GM19328 (cell line): ENCODE measurements at regions not wholly inside any gene's neighbourhood (a gene's known extent, or its start where the extent isn't known, plus 50 kb on each side); places are given as distances from the start of the nearest gene placed in this dataset.

ENCODE experiments used
- ATAC-seq: cut with Tn5 transposase; IDR thresholded peaks from one replicate; pipeline ENCODE4 v1.9.1; 2021; ENCODE audit warnings: mild to moderate bottlenecking, moderate library complexity; ENCODE audit not compliant: unreplicated experiment

- no peak for ATAC-seq
These were observed 519.1 kb downstream of the IQCM start for GRCh38 chr4:149296503-149296902.

GRCh38 chr4:149296084-149296483 is 519.6 kb downstream of the IQCM start:
- ATAC-seq: no peak

- no peak for ATAC-seq
These were observed 521.0 kb downstream of the IQCM start for GRCh38 chr4:149294601-149295000.

DNA sequence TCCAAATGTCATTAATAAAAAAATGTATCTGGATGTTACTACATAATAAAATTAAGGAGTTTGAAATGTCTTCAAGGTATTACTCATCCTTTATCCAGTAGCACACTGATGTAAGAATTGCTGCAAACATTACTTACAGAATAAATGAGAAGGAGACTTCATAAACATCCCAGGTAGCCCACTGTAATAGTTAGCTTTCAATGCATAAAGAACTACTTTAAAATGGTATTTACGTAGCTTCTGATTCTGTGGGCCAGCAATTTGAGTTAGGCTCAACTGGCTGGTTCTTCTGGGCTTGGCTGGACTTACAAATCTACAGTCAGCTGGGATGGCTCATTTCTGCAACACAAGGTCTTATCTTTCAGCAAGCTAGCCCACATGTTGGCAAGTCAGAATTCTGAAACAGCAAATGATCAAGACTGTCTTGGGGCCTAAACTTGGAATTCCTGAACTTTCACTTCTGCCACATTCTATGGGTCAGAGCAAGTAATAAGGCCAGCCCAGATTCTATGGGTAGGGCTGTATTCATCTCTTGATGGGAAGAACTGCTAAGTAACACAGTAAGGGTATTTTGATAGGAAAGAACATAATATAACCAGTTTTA is 522.5 kb downstream of the IQCM start:
- ATAC-seq: no peak

GRCh38 chr4:149292425-149293007 is 523.1 kb downstream of the IQCM start:
- no peak for ATAC-seq

GRCh38 chr4:149291463-149291862 is 524.2 kb downstream of the IQCM start:
- ATAC-seq: no peak

DNA sequence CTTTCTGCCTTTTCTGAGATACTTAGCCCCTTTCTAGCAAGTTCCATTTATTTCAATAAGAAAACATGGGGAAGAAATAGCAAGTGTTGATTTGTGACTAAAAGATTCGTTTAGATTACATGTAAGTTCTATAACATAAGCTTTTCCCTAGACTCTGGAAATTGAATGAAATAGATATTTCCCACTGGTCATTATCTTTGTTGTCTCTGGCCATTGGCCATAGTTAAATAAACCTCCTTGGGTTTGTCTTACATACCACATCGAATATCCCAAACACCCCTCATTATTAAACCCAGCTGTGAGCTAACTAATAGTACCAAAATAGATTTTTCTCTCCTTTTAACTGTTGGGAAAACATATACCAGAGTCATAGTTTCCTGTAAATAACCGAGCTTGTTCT is 534.8 kb downstream of the IQCM start:
- ATAC-seq: no peak

GRCh38 chr4:149279776-149280175 is 535.9 kb downstream of the IQCM start:
- ATAC-seq: no peak

- no peak for ATAC-seq
These were observed 536.3 kb downstream of the IQCM start for GRCh38 chr4:149279331-149279730.

DNA sequence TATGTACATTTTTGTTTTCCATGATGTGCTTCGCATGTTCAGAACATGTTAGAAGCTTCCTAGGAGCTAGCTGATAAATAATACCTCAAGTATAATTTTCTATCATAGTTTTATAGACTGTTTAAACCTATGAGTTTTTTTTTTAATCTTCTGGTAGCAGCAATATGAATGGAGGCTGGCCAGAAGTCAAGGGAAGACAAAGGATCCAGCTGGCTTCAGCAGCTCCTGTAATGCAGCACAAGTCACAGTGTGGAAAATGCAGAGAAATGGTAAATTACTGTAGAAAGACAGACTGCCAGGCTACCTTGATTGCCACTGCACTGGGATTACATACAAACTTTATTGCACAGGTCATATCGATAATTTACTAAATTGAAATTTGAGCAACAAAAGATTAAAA is 537.9 kb downstream of the IQCM start:
- ATAC-seq: no peak

GRCh38 chr4:149269835-149270234 is 545.8 kb downstream of the IQCM start:
- ATAC-seq: no peak

DNA sequence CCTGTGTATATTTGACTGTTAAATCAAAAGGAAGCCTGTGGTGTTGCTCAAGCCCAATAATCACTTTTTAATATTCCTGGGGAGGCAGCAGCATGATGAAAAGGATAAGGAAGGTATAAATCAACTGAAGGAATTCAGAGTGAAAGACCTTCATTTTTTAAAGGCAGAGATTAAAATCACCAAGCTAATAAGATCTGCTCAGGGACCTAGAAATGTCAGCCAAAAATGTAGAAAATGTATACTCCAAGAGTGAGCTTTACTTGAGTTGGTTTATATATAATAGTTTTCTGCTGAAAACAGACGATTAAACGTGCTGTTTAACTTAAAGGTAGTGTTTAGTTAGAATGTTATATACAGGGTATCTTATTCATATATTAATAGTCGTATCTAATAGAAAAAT is 549.3 kb downstream of the IQCM start:
- no peak for ATAC-seq

DNA sequence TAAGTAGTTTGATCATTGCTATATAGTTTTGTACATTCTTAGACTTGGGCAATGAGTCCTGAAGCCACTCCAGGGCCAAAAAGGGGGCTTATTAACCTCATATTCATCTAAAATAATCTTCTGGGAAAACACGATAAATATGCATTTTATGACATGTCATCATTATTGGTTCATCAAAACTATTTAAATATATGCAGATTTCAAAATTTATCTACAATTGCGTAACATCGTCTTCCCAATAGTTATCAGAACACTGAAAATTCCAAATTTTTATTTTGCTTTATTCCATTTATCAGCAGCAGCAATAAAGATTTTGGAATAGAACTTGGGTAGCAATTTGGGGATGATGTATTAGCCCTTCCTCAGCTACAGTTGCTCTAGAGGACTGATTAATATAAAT is 550.0 kb downstream of the IQCM start:
- ATAC-seq: no peak

GRCh38 chr4:149264093-149264733 is 551.4 kb downstream of the IQCM start:
- ATAC-seq: peak; percentile 89

DNA sequence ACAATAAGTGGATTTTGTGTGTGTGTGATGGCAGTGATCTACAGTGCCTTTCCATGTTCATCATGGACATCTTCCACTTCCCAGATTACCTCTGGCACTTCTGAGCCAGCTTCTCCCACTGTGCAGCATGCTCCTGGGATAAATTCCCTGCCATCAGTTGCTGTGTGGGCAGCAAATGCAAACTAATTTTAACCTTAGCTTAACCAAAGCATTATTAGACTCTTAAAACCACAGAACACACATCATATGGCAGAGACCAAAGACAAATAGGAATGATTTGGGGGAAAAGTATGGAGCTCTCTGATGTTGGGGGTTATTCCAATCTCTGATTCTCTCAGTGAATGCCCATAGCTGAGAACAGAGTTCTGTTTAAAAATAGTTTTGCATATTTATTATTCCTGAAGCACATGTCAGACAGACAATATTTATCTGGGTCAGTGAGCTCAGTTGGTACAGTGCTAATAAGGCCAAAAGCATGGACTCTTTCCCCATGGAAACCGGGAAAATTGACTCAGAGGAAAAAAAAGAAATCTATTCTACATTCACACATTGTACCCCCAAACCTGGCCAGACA is 567.4 kb downstream of the IQCM start:
- ATAC-seq: no peak

DNA sequence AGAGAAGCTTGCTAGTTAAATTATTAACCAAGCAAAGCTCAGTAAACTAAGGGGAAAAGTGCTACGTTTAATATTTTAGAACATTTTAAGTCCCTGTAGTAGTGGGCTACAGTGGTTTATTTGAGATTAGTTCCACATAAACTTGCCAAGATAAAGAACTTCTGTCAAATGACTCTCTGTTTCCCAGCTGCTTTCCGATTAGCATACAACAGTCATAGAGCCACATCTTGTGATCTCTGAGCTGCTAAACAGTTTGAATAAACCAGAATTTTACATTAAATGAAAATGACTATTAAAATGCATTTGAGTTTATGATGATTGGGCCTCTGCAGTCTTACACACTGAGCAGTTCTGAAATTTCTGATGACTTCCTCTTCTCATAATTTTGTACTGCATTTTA is 568.5 kb downstream of the IQCM start:
- no peak for ATAC-seq

GRCh38 chr4:149245333-149245732 is 570.3 kb downstream of the IQCM start:
- ATAC-seq: no peak

DNA sequence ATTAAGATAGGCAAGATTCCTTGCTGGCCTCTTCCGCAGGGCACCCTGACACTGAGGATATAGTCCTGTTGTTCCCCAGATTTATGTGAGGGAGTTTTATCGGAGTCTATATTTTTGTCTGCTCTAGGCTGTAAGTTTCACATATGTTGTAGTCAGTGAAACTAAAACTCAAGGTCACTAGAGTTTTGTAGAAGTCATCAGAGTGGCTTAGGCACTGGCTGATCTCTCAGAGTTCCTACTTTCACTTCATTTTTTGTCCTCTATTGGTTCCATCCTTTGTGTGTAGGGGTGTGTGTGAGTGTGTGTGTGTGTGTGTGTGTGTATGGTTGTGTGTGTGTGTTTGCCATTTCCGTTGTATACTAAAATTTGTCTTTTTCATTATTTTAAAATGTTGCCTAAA is 577.5 kb downstream of the IQCM start:
- ATAC-seq: no peak

DNA sequence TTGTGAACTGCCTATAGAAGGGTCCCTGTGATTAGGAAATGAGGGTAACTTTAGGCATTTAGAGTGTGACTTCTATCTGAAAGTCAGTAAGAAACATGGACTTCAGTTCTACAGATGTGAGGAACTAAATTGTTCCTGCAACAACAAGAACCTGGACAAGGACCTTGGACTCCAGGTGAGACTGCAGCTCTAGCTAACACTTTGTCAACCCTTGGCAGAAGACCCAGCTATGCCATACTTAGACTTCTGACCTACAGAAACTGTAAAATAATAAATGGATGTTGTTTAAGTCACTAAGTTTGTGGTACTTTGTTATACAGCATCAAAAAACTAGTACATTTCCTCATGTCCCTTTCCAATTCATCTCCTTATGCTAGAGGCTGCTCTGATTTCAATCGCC is 580.8 kb downstream of the IQCM start:
- ATAC-seq: no peak

DNA sequence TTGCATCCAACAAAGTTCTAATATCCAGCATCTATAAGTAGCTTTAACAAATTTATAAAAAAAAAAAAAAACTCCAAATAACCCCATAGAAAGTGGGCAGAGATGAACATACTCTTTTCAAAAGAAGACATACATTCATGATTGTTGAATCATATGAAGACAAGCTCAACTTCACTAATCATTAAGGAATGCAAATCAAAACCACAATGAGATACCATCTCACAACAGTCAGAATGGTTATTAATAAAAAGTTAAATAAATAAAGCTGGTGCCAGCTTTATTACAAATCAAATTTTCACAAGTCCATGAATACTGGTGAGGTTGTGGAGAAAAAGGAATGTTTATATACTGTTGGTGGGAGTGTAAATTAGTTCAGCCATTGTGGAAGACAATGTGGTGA is 592.0 kb downstream of the IQCM start:
- ATAC-seq: no peak

DNA sequence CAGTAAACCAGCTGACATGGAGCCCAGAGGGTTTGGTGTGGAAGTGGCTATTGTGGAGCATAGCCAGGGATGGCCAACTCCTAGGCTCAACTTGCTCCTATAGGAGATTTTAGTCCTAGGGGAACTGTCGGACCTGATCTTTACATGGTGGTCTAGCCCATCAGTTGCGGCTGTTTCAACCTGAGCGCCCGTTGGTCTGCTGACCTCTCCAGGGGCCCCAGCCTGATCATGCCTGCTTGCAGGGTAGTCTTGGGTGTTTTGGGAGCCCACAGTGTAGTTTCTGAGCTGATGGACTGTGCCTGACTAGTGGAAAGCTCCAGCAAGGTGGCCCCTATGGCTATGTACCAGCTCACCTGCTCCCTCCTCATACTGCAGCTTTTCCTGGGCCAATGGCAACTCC is 597.0 kb downstream of the IQCM start:
- ATAC-seq: no peak

DNA sequence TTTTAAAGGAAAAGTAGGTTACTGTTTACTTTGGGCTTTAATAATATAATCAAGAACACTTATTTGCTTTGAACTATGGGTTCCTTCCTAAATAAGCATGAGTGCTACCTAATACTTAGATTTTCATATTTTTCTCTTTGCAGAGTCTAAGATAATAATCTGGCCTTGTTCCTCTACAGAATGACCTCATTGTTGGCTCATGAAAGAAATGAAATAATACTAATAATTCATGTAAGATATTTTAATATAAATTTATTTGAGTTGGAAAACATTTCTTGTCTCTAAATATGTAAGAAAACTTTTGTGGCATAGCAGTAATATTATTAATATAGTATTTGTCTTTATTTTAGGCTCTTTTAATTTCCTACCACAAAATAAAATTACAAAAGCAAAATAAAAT is 601.3 kb downstream of the IQCM start:
- no peak for ATAC-seq
